ENCODE measurements at regions not wholly inside any gene's neighbourhood (a gene's known extent, or its start where the extent isn't known, plus 50 kb on each side); places are given as distances from the start of the nearest gene placed in this dataset.

DNA sequence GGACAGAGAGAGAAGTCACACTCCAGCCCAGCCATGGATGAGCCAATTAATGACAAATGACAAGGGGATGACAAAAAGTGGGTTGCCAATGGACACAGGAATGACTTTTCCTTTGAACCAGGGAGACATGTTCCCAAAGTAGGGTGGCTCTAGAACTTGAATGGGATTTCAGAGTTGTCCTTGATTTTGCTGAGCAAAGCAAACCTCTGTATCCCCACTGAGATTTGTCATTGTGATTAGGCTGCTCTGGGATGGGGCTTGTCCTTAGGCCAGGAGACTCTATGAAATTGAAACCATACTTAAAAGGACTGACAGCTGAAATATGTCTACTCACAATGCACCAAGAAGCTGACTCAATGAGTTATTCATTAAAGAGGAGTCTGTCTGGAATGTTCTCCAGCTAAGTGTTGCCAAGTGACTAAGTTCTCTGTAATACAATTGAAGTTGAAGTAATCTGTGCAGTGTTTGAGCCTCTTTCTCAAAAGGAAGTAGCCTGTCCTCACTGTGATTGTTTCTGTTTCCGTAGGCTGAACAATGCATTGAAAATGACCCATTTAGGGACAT, 69.0 kb upstream of the PCDH9 start:
- peaks cover 0 to 6% of the 10 kb centered on the region in 2 experiments; a peak in 1 of 4 replicates for H3K4me1 ChIP-seq (ENCODE audit: control insufficient read depth in 1 of 2, insufficient read depth in 2 of 2, low read depth in 1 of 2, low read length in 1 of 2)
- WGBS (ENCODE audit: low lambda C conversion rate), result 32% methylated on average over 1 of the region's 1 CpG
- H3K9me3 ChIP-seq, result no peaks in the 10 kb centered on the region
- peaks cover 10% of the 10 kb centered on the region for H3F3A ChIP-seq (replicated peaks; ENCODE audit: insufficient read depth)
- no peaks in the 10 kb centered on the region for H3K9me2 ChIP-seq
- H3K79me2 ChIP-seq (ENCODE audit: insufficient read depth), result no peaks in the 10 kb centered on the region
- no peak overlapping the region for H3K4me3 ChIP-seq (ENCODE audit: low read depth in 2 of 2, low read length in 1 of 2)
- H2AFZ ChIP-seq (ENCODE audit: low read depth), result peak overlapping the region; percentile 40; the same call in 1 of the 2 replicates
- POLR2A ChIA-PET, result no interaction called here
- peak overlapping the region in 1 of 2 experiments; percentile 66; a peak in 2 of 4 replicates for H3K27ac ChIP-seq (ENCODE audit: low read depth in 2 of 2, low read length in 1 of 2)
- H3K9ac ChIP-seq, result no peak overlapping the region
- H3K27me3 ChIP-seq (ENCODE audit: insufficient read depth), result no peaks in the 10 kb centered on the region
- no peak for TF ChIP-seq CHD2 (IDR thresholded peaks at IDR 0.05; ENCODE audit: low read length, partially characterized antibody)
- no peak for TF ChIP-seq RFX5 (IDR thresholded peaks at IDR 0.05; ENCODE audit: low read length)
- TF ChIP-seq FOXJ3 (CRISPR knock-in tag; IDR thresholded peaks at IDR 0.05), result no peak
- TF ChIP-seq, protein P1, sequence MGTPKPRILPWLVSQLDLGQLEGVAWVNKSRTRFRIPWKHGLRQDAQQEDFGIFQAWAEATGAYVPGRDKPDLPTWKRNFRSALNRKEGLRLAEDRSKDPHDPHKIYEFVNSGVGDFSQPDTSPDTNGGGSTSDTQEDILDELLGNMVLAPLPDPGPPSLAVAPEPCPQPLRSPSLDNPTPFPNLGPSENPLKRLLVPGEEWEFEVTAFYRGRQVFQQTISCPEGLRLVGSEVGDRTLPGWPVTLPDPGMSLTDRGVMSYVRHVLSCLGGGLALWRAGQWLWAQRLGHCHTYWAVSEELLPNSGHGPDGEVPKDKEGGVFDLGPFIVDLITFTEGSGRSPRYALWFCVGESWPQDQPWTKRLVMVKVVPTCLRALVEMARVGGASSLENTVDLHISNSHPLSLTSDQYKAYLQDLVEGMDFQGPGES (IDR thresholded peaks at IDR 0.05; ENCODE audit: low read depth, low read length), result no peak
- TF ChIP-seq GATA2 (CRISPR knock-in tag; IDR thresholded peaks at IDR 0.05), result no peak
- no peak for TF ChIP-seq ELF1 (IDR thresholded peaks at IDR 0.05)
- TF ChIP-seq MEF2A (IDR thresholded peaks at IDR 0.05; ENCODE audit: borderline replicate concordance, low read depth), result no peak
- TF ChIP-seq POLR2AphosphoS5 (IDR thresholded peaks at IDR 0.05; ENCODE audit: low read depth, low read length), result no peak
- TF ChIP-seq TCF12 (IDR thresholded peaks at IDR 0.05), result peak; percentile 72
- TF ChIP-seq EP300 (IDR thresholded peaks at IDR 0.05; ENCODE audit: borderline replicate concordance in 1 of 2, low read depth in 1 of 2, low read length in 1 of 2), result peak in 1 of 2 experiments; percentile 55; a peak in 1 of 4 replicates
- TF ChIP-seq NFIC (IDR thresholded peaks at IDR 0.05; ENCODE audit: borderline replicate concordance), result peak; percentile 69
- no peak for TF ChIP-seq SMC3 (IDR thresholded peaks at IDR 0.05; ENCODE audit: low read depth, low read length)
- no peak for TF ChIP-seq SIN3A (IDR thresholded peaks at IDR 0.05; ENCODE audit: borderline replicate concordance, low read depth, low read length)
- TF ChIP-seq, protein P2, sequence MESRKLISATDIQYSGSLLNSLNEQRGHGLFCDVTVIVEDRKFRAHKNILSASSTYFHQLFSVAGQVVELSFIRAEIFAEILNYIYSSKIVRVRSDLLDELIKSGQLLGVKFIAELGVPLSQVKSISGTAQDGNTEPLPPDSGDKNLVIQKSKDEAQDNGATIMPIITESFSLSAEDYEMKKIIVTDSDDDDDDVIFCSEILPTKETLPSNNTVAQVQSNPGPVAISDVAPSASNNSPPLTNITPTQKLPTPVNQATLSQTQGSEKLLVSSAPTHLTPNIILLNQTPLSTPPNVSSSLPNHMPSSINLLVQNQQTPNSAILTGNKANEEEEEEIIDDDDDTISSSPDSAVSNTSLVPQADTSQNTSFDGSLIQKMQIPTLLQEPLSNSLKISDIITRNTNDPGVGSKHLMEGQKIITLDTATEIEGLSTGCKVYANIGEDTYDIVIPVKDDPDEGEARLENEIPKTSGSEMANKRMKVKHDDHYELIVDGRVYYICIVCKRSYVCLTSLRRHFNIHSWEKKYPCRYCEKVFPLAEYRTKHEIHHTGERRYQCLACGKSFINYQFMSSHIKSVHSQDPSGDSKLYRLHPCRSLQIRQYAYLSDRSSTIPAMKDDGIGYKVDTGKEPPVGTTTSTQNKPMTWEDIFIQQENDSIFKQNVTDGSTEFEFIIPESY (IDR thresholded peaks at IDR 0.05; ENCODE audit: borderline replicate concordance, low read depth), result 0 out of 2 replicates have a peak, but pooled peaks have one; percentile 23
- no peak for TF ChIP-seq RXRA (IDR thresholded peaks at IDR 0.05; ENCODE audit: borderline replicate concordance, low read depth)
- TF ChIP-seq TAF1 (IDR thresholded peaks at IDR 0.05; ENCODE audit: borderline replicate concordance, low read depth, low read length), result no peak
- peak; percentile 29; the same call in 1 of the 2 replicates for TF ChIP-seq JUND (IDR thresholded peaks at IDR 0.05)
- TF ChIP-seq, protein P3, sequence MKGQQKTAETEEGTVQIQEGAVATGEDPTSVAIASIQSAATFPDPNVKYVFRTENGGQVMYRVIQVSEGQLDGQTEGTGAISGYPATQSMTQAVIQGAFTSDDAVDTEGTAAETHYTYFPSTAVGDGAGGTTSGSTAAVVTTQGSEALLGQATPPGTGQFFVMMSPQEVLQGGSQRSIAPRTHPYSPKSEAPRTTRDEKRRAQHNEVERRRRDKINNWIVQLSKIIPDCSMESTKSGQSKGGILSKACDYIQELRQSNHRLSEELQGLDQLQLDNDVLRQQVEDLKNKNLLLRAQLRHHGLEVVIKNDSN (IDR thresholded peaks at IDR 0.05; ENCODE audit: borderline replicate concordance, low read depth), result no peak
- no peak for TF ChIP-seq FOXM1 (IDR thresholded peaks at IDR 0.05; ENCODE audit: low read depth)
- TF ChIP-seq MXI1 (IDR thresholded peaks at IDR 0.05; ENCODE audit: low read depth, low read length), result no peak
- peak; percentile 54; the same call in 1 of the 2 replicates for TF ChIP-seq FOSL2 (IDR thresholded peaks at IDR 0.05; ENCODE audit: borderline replicate concordance, low read depth)
- TF ChIP-seq, protein P4, sequence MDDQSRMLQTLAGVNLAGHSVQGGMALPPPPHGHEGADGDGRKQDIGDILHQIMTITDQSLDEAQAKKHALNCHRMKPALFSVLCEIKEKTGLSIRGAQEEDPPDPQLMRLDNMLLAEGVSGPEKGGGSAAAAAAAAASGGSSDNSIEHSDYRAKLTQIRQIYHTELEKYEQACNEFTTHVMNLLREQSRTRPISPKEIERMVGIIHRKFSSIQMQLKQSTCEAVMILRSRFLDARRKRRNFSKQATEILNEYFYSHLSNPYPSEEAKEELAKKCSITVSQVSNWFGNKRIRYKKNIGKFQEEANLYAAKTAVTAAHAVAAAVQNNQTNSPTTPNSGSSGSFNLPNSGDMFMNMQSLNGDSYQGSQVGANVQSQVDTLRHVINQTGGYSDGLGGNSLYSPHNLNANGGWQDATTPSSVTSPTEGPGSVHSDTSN (IDR thresholded peaks at IDR 0.05), result peak; percentile 58
- H3K4me2 ChIP-seq, result no peak overlapping the region
- no peak for DNase-seq
- H3K36me3 ChIP-seq (replicated peaks in 1 of 2; ENCODE audit: control insufficient read depth in 1 of 2, insufficient read depth in 2 of 2, low read length in 1 of 2), result no peaks in the 10 kb centered on the region
- H4K20me1 ChIP-seq (ENCODE audit: insufficient read depth), result no peaks in the 10 kb centered on the region
- CTCF ChIA-PET, result interaction anchor here (0.6 to 1.1 kb wide), 2 partner anchors 28 to 966 kb away, joined by 3 read pairs; no protein-coding TSS in a partner anchor

All from SK-N-SH (cell line).